GM10266 (cell line): ENCODE measurements at regions not wholly inside any gene's neighbourhood (a gene's known extent, or its start where the extent isn't known, plus 50 kb on each side); places are given as distances from the start of the nearest gene placed in this dataset.

Source experiments
- DNase-seq: peaks from one replicate; pipeline ENCODE4 v3.0.0; 2012; ENCODE audit errors: extremely low spot score
- TF ChIP-seq, protein P1 (sequence below): IDR thresholded peaks from 2 replicates; pipeline ENCODE4 v1.5.1; 2012; ENCODE audit warnings: mild to moderate bottlenecking, low read depth; ENCODE audit not compliant: control insufficient read depth, insufficient read depth; ENCODE audit errors: missing control alignments

DNA sequence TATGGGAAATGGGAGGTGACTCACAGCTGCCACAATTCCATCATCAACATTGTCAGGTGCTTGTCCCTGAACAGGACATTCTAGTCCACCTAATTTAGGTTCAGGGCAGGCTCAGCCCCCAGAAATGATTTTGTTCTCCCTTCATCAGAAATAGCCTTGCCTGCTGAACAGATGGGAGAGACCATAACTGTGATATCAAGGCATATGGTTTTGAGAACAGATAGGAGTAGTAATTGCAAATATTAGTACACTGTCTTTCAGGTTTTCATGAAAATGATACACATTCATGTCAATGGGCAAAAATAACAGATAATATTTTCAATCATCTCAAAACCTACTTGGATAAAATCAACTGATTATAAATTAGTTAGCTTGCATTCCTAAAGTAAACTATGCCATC is 316.5 kb downstream of the MBD2 start:
- DNase-seq, result no peak
- TF ChIP-seq, protein P1, sequence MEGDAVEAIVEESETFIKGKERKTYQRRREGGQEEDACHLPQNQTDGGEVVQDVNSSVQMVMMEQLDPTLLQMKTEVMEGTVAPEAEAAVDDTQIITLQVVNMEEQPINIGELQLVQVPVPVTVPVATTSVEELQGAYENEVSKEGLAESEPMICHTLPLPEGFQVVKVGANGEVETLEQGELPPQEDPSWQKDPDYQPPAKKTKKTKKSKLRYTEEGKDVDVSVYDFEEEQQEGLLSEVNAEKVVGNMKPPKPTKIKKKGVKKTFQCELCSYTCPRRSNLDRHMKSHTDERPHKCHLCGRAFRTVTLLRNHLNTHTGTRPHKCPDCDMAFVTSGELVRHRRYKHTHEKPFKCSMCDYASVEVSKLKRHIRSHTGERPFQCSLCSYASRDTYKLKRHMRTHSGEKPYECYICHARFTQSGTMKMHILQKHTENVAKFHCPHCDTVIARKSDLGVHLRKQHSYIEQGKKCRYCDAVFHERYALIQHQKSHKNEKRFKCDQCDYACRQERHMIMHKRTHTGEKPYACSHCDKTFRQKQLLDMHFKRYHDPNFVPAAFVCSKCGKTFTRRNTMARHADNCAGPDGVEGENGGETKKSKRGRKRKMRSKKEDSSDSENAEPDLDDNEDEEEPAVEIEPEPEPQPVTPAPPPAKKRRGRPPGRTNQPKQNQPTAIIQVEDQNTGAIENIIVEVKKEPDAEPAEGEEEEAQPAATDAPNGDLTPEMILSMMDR, result no peak

- no peak for DNase-seq
- TF ChIP-seq, protein P1, result no peak
Observed at GRCh38 chr18:53906681-53907080, 317.8 kb downstream of the MBD2 start.

- no peak for DNase-seq
- TF ChIP-seq, protein P1, result no peak
Observed at GRCh38 chr18:53894675-53895442, 329.6 kb downstream of the MBD2 start.

- TF ChIP-seq, protein P1, result no peak
- no peak for DNase-seq
Observed at GRCh38 chr18:53887447-53887846, 337.0 kb downstream of the MBD2 start.

DNA sequence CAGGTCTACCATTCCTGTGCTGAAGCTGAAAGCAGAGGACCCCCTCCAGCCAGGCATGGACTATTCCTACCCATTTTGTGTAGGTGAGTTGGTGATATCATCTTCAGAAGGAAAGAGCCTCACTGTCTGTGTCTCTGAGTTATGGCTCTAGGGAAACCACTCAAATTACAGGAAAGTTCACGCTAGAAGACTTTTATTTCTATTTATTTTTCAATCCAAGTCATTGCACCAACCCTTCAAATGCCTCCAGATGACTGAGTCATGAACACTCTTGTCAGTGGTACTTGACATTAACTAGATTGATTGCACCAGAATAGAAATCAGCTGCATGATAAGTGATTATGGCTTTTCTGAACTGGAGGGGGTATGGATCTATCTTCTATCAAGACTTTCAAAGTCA is 338.4 kb downstream of the MBD2 start:
- DNase-seq, result no peak
- TF ChIP-seq, protein P1, result no peak

GRCh38 chr18:53883771-53884170 is 340.7 kb downstream of the MBD2 start:
- DNase-seq, result no peak
- TF ChIP-seq, protein P1, result no peak

DNA sequence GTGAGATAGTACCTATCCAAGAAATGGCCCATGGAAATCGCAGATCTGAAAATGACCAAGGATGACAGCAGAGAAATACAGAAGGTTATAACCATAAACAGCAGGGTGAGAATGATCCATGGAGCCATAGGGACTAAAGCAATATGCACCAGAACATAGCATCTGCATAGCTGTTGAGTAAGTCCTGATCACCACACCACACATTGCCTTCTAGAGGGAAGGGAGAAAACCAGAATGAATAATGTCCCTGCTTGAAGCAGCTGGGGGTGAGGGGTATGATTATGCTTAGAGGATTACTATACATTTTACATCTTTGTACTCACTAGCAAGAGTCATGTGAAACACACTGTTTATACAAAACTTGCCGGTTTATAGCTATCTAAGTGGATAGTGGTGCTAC is 350.4 kb downstream of the MBD2 start:
- DNase-seq, result no peak
- TF ChIP-seq, protein P1, result no peak
